Panc1 (cell line): ENCODE measurements at regions not wholly inside any gene's neighbourhood (a gene's known extent, or its start where the extent isn't known, plus 50 kb on each side); places are given as distances from the start of the nearest gene placed in this dataset.

ENCODE experiments used
- ATAC-seq: fragments of 200-7000 bp; cut with Tn5 transposase; 2 replicates; pipeline ENCODE4 v1.9.1; 2020; ENCODE audit warnings: mild to moderate bottlenecking, moderate library complexity
- BruUV-seq: library from RNA; stranded (reverse); fragments of 400-500 nt; replicated peaks from 2 replicates; lab custom pipeline; 2021; lab: Mats Ljungman, UMichigan
- CTCF ChIA-PET: fragments of 300-600 bp; sonication (Branson Sonifier 250); formaldehyde crosslinking; loops from one replicate; lab custom pipeline; 2022; ENCODE audit warnings: antibody characterized with exemption; lab: Charles Lee
- POLR2A ChIA-PET: fragments of 300-600 bp; sonication (Branson Sonifier 250); formaldehyde crosslinking; loops from one replicate; lab custom pipeline; 2022; ENCODE audit warnings: antibody characterized with exemption; lab: Charles Lee
- DNase-seq: peaks from one replicate; pipeline ENCODE4 v3.0.0-alpha.2; 2010; ENCODE audit warnings: low read depth, low spot score
- H3K27ac ChIP-seq: 2 replicates; pipeline ENCODE4 v1.5.1; 2011; ENCODE audit warnings: mild to moderate bottlenecking, low read length, inconsistent platforms
- H3K27me3 ChIP-seq: fragments of 200-500 bp; sonication (Bioruptor generic); 2 replicates; pipeline ENCODE4 v1.6.0; 2014; ENCODE audit warnings: low read length, inconsistent platforms; ENCODE audit not compliant: control insufficient read depth, insufficient read depth
- H3K36me3 ChIP-seq: fragments of 200-500 bp; sonication (Bioruptor generic); 2 replicates; pipeline ENCODE4 v1.5.1; 2014; ENCODE audit warnings: inconsistent platforms, mild to moderate bottlenecking, low read length, moderate library complexity; ENCODE audit not compliant: control insufficient read depth, insufficient read depth
- H3K4me1 ChIP-seq: 2 replicates; pipeline ENCODE4 v1.5.1; 2011; ENCODE audit warnings: inconsistent platforms, mild to moderate bottlenecking, low read length, moderate library complexity; ENCODE audit not compliant: control insufficient read depth, insufficient read depth
- H3K4me3 ChIP-seq, 2 experiments: 2 replicates each; pipeline ENCODE4 v1.5.1; 2011 to 2012; ENCODE audit warnings: low read depth in 2 of 2, low read length in 2 of 2, mild to moderate bottlenecking in 2 of 2, inconsistent platforms in 1 of 2, moderate library complexity in 1 of 2
- H3K9me3 ChIP-seq: fragments of 200-500 bp; sonication (Bioruptor generic); 2 replicates; pipeline ENCODE4 v1.5.1; 2014; ENCODE audit warnings: low read depth, mild to moderate bottlenecking, inconsistent platforms, low read length, moderate library complexity; ENCODE audit not compliant: control insufficient read depth, insufficient read depth
- CTCF ChIP-seq: fragments of 450-650 bp; IDR thresholded peaks from 2 replicates; pipeline ENCODE4 v1.5.1; 2017; ENCODE audit warnings: mild to moderate bottlenecking
- POLR2AphosphoS5 ChIP-seq: IDR thresholded peaks from 2 replicates; pipeline ENCODE4 v1.6.1; 2012; ENCODE audit warnings: mild to moderate bottlenecking, low read depth, low read length, moderate library complexity
- REST ChIP-seq, 2 experiments: IDR thresholded peaks; 2 replicates each; pipeline ENCODE4 v1.6.1; 2011 to 2012; ENCODE audit warnings: low read depth in 2 of 2, control low read depth in 1 of 2, low read length in 1 of 2, mild to moderate bottlenecking in 1 of 2, moderate library complexity in 1 of 2; ENCODE audit not compliant: insufficient read depth in 1 of 2
- SIN3A ChIP-seq: IDR thresholded peaks from 2 replicates; pipeline ENCODE4 v1.6.1; 2012; ENCODE audit warnings: low read depth, mild to moderate bottlenecking, low read length, moderate library complexity, borderline replicate concordance; ENCODE audit not compliant: insufficient read depth
- TCF7L2 ChIP-seq: IDR thresholded peaks from 2 replicates; pipeline ENCODE4 v1.6.1; 2011; ENCODE audit warnings: mild to moderate bottlenecking, low read depth, low read length, inconsistent platforms
- in situ Hi-C: cut with HindIII; loops from 2 replicates; pipeline ENCODE4 v1.10.0; 2016; ENCODE audit warnings: low sequenced_read_pairs, low pct_unique_long_range_greater_than_20kb
- intact Hi-C: fragments of 100-400 bp; cut with micrococcal nuclease; formaldehyde crosslinking; loops from one replicate; pipeline ENCODE4 v1.10.0; 2022; ENCODE audit not compliant: unreplicated experiment

GRCh38 chr3:77943598-77943997 lies 903.7 kb downstream of the ROBO2 start:
- DNase-seq (no peak), ATAC-seq (no peak)
- no peaks in the 10 kb centered on the region for H3K27me3 ChIP-seq
- no peaks in the 10 kb centered on the region for H3K9me3 ChIP-seq
- H3K36me3 ChIP-seq = no peaks in the 10 kb centered on the region
- CTCF ChIA-PET = no interaction called here
- in situ Hi-C loops (no loop called here), intact Hi-C loops (no loop called here)
- POLR2A ChIA-PET = no interaction called here
- no peaks in the 10 kb centered on the region for H3K4me1 ChIP-seq
- H3K27ac ChIP-seq = no peak overlapping the region
- TF ChIP-seq CTCF (no peak), POLR2AphosphoS5 (no peak), REST (IDR thresholded peaks at IDR 0.05; ENCODE audit: insufficient read depth in 1 of 2, low read depth in 2 of 2, low read length in 1 of 2) (no peak), TCF7L2 (no peak), SIN3A (no peak)
- no TSS peak for BruUV-seq
- no peak overlapping the region for H3K4me3 ChIP-seq

- Histone ChIP-seq H3K4me1 (no peaks in the 10 kb centered on the region), H3K36me3 (no peaks in the 10 kb centered on the region), H3K27me3 (no peaks in the 10 kb centered on the region), H3K9me3 (no peaks in the 10 kb centered on the region), H3K4me3 (no peak overlapping the region), H3K27ac (no peak overlapping the region)
- DNase-seq (no peak), ATAC-seq (no peak)
- BruUV-seq = no TSS peak
- in situ Hi-C loops (no loop called here), intact Hi-C loops (no loop called here)
- POLR2A ChIA-PET = no interaction called here
- CTCF ChIA-PET = no interaction called here
- TF ChIP-seq TCF7L2 = no peak
- no peak for TF ChIP-seq POLR2AphosphoS5
- TF ChIP-seq CTCF = no peak
- TF ChIP-seq REST (IDR thresholded peaks at IDR 0.05; ENCODE audit: insufficient read depth in 1 of 2, low read depth in 2 of 2, low read length in 1 of 2) = no peak
- TF ChIP-seq SIN3A = no peak
Measured at GRCh38 chr3:77945320-77945719, 905.4 kb downstream of the ROBO2 start.
